SK-N-SH treated with all-trans-retinoic acid at 6 μM for 48 hours (cell line): ENCODE measurements at regions not wholly inside any gene's neighbourhood (a gene's known extent, or its start where the extent isn't known, plus 50 kb on each side); places are given as distances from the start of the nearest gene placed in this dataset.

Experiments
- ARNTL ChIP-seq: fragments of 450-650 bp; formaldehyde crosslinking; IDR thresholded peaks from 2 replicates; pipeline ENCODE4 v1.5.0; 2020; ENCODE audit warnings: low read depth, mild to moderate bottlenecking, moderate library complexity, borderline replicate concordance
- CREB5 ChIP-seq: fragments of 250-450 bp; sonication (Bioruptor Pico); IDR thresholded peaks from 2 replicates; pipeline ENCODE4 v1.5.1; 2020; ENCODE audit warnings: low read depth, mild to moderate bottlenecking, moderate library complexity
- CSDC2 ChIP-seq: fragments of 250-450 bp; sonication (Bioruptor Pico); IDR thresholded peaks from 2 replicates; pipeline ENCODE4 v1.5.0; 2020; ENCODE audit warnings: mild to moderate bottlenecking, moderate library complexity
- ISL1 ChIP-seq: fragments of 250-450 bp; sonication (Bioruptor Pico); IDR thresholded peaks from 2 replicates; pipeline ENCODE4 v2.1.2; 2022; ENCODE audit warnings: mild to moderate bottlenecking, moderate library complexity
- OSR1 ChIP-seq: fragments of 250-450 bp; sonication (Bioruptor Pico); IDR thresholded peaks from 2 replicates; pipeline ENCODE4 v1.8.0; 2022; ENCODE audit warnings: moderate library complexity, mild to moderate bottlenecking, inconsistent platforms
- PATZ1 ChIP-seq: fragments of 250-450 bp; sonication (Bioruptor Pico); IDR thresholded peaks from 2 replicates; pipeline ENCODE4 v1.8.0; 2020; ENCODE audit warnings: mild to moderate bottlenecking, moderate library complexity, borderline replicate concordance
- ZFP3 ChIP-seq: fragments of 250-450 bp; sonication (Bioruptor Pico); IDR thresholded peaks from 2 replicates; pipeline ENCODE4 v1.5.0; 2020; ENCODE audit warnings: mild to moderate bottlenecking, moderate library complexity
- ZFP30 ChIP-seq: fragments of 450-650 bp; formaldehyde crosslinking; IDR thresholded peaks from 2 replicates; pipeline ENCODE4 v1.5.0; 2022; ENCODE audit warnings: mild to moderate bottlenecking, moderate library complexity
- ZNF565 ChIP-seq: fragments of 450-650 bp; formaldehyde crosslinking; conservative IDR thresholded peaks from 2 replicates; pipeline ENCODE4 v1.5.0; 2020; ENCODE audit warnings: low read depth, mild to moderate bottlenecking, moderate library complexity
- ZNF70 ChIP-seq: fragments of 450-650 bp; formaldehyde crosslinking; IDR thresholded peaks from 2 replicates; pipeline ENCODE4 v1.5.0; 2020; ENCODE audit warnings: mild to moderate bottlenecking, moderate library complexity

GRCh38 chr9:113656771-113657670 is 193.5 kb downstream of the RGS3 start:
- no peak for TF ChIP-seq ISL1
- TF ChIP-seq PATZ1 (CRISPR knock-in tag), result no peak
- no peak for TF ChIP-seq ZFP30 (CRISPR knock-in tag)
- TF ChIP-seq CREB5 (CRISPR knock-in tag), result no peak
- no peak for TF ChIP-seq ZNF565 (CRISPR knock-in tag)
- TF ChIP-seq ARNTL (CRISPR knock-in tag), result no peak
- no peak for TF ChIP-seq ZFP3 (CRISPR knock-in tag)
- no peak for TF ChIP-seq CSDC2 (CRISPR knock-in tag)
- TF ChIP-seq ZNF70 (CRISPR knock-in tag), result no peak
- TF ChIP-seq OSR1 (CRISPR knock-in tag), result no peak
